Panc1 (cell line): ENCODE measurements at regions not wholly inside any gene's neighbourhood (a gene's known extent, or its start where the extent isn't known, plus 50 kb on each side); places are given as distances from the start of the nearest gene placed in this dataset.
"Not testable (repeated sequence)": the region's sequence is repeated elsewhere in the genome, so short reads cannot be mapped to it uniquely, and the experiment has no call there.

Experiments used
- ATAC-seq: fragments of 200-7000 bp; cut with Tn5 transposase; 2 replicates; pipeline ENCODE4 v1.9.1; 2020; ENCODE audit warnings: mild to moderate bottlenecking, moderate library complexity
- BruUV-seq: library from RNA; stranded (reverse); fragments of 400-500 nt; replicated peaks from 2 replicates; lab custom pipeline; 2021; lab: Mats Ljungman, UMichigan
- CTCF ChIA-PET: fragments of 300-600 bp; sonication (Branson Sonifier 250); formaldehyde crosslinking; loops from one replicate; lab custom pipeline; 2022; ENCODE audit warnings: antibody characterized with exemption; lab: Charles Lee
- POLR2A ChIA-PET: fragments of 300-600 bp; sonication (Branson Sonifier 250); formaldehyde crosslinking; loops from one replicate; lab custom pipeline; 2022; ENCODE audit warnings: antibody characterized with exemption; lab: Charles Lee
- DNase-seq: peaks from one replicate; pipeline ENCODE4 v3.0.0-alpha.2; 2010; ENCODE audit warnings: low read depth, low spot score
- H3K27ac ChIP-seq: 2 replicates; pipeline ENCODE4 v1.5.1; 2011; ENCODE audit warnings: mild to moderate bottlenecking, low read length, inconsistent platforms
- H3K27me3 ChIP-seq: fragments of 200-500 bp; sonication (Bioruptor generic); 2 replicates; pipeline ENCODE4 v1.6.0; 2014; ENCODE audit warnings: low read length, inconsistent platforms; ENCODE audit not compliant: control insufficient read depth, insufficient read depth
- H3K36me3 ChIP-seq: fragments of 200-500 bp; sonication (Bioruptor generic); 2 replicates; pipeline ENCODE4 v1.5.1; 2014; ENCODE audit warnings: inconsistent platforms, mild to moderate bottlenecking, low read length, moderate library complexity; ENCODE audit not compliant: control insufficient read depth, insufficient read depth
- H3K4me1 ChIP-seq: 2 replicates; pipeline ENCODE4 v1.5.1; 2011; ENCODE audit warnings: inconsistent platforms, mild to moderate bottlenecking, low read length, moderate library complexity; ENCODE audit not compliant: control insufficient read depth, insufficient read depth
- H3K4me3 ChIP-seq, 2 experiments: 2 replicates each; pipeline ENCODE4 v1.5.1; 2011 to 2012; ENCODE audit warnings: low read depth in 2 of 2, low read length in 2 of 2, mild to moderate bottlenecking in 2 of 2, inconsistent platforms in 1 of 2, moderate library complexity in 1 of 2
- H3K9me3 ChIP-seq: fragments of 200-500 bp; sonication (Bioruptor generic); 2 replicates; pipeline ENCODE4 v1.5.1; 2014; ENCODE audit warnings: low read depth, mild to moderate bottlenecking, inconsistent platforms, low read length, moderate library complexity; ENCODE audit not compliant: control insufficient read depth, insufficient read depth
- in situ Hi-C: cut with HindIII; loops from 2 replicates; pipeline ENCODE4 v1.10.0; 2016; ENCODE audit warnings: low sequenced_read_pairs, low pct_unique_long_range_greater_than_20kb
- intact Hi-C: fragments of 100-400 bp; cut with micrococcal nuclease; formaldehyde crosslinking; loops from one replicate; pipeline ENCODE4 v1.10.0; 2022; ENCODE audit not compliant: unreplicated experiment

DNA sequence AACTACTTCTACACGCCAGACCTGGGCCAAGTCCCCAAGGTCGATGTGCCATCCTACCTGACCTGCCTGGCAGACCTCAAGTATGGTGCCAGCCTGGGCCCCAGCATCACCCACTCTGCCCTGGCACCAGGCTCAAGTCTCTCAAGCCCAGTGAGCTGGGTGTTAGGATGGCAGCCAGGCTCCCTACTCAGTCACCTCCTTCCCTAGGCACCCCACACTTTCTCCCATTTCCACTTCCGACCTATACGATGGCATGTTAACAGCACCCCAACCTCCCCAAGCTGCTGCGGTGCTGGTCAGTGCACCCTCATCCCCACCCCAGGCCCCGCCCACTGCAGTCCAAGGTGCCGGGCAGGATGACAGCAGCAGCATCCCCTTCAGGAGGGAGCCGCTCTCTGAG is 191.4 kb downstream of the KLRB1 start:
- intact Hi-C loops, H3K4me1 ChIP-seq, CTCF ChIA-PET, in situ Hi-C loops, H3K9me3 ChIP-seq, DNase-seq, H3K27me3 ChIP-seq, H3K4me3 ChIP-seq, ATAC-seq, BruUV-seq, H3K27ac ChIP-seq, H3K36me3 ChIP-seq, POLR2A ChIA-PET: not testable (repeated sequence)

DNA sequence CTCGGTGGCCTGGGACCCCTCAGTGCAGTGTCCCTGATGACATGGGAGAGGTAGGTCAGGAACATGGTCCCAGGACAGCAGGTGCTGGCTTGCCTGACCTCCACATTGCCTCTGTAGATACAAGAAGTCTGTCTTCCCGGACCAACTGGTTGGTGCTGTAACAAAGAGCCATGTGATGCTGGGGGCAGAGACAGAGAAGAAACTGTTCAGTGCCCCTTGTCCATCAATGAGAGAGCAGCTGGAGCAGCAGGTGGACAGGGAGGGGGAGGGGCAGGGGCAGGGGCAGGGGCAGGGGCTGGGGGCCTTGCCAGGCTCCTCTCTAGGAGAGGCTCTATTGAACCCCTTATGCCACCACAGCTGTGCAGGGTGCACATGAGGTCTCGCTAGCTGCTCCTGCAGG is 191.8 kb downstream of the KLRB1 start:
- intact Hi-C loops, H3K4me1 ChIP-seq, H3K4me3 ChIP-seq, H3K36me3 ChIP-seq, H3K27me3 ChIP-seq, ATAC-seq, POLR2A ChIA-PET, H3K27ac ChIP-seq, CTCF ChIA-PET, in situ Hi-C loops, H3K9me3 ChIP-seq, DNase-seq, BruUV-seq: not testable (repeated sequence)

DNA sequence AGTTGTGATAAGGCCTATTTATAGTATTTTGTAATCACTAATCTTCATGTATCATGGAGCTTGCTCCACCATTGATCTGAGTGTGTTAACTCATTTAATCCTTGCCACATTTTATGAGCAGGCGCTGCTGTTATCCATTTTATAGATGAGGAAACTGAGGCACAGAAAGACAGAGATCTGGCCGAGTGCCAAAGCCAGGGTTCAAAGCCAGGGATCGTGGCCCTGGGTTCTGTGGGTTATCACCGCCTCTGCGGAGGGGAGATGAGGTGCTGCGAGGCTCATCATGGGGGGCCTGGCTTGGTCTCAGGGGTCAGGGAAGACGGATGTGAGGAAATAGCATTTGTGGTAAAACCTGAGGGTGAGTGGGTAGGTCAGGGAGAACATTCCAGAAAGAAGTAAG is 193.9 kb downstream of the KLRB1 start:
- intact Hi-C loops, H3K9me3 ChIP-seq, POLR2A ChIA-PET, H3K27ac ChIP-seq, DNase-seq, CTCF ChIA-PET, H3K27me3 ChIP-seq, H3K36me3 ChIP-seq, in situ Hi-C loops, H3K4me1 ChIP-seq, BruUV-seq, ATAC-seq, H3K4me3 ChIP-seq: not testable (repeated sequence)

DNA sequence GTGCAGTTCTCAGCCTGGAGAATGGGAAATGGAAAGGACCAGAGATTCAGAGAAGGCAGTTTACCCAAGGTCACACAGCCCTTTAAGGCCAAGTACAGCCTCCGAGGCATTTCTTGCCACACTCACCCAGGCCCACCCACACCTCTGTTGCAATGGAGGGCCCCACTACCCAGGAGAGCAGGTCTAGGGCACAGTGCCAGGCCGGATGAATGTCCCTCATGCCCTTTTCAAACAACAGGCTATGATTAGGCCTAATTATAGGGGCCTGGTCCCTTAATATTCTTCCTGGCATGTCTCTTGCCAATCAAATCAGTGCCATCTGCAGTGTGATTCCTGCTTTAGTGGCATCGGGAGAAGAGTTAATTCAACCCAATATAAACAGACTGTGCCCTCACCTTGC is 195.3 kb downstream of the KLRB1 start:
- in situ Hi-C loops, DNase-seq, H3K27me3 ChIP-seq, intact Hi-C loops, H3K4me1 ChIP-seq, H3K36me3 ChIP-seq, POLR2A ChIA-PET, CTCF ChIA-PET, BruUV-seq, ATAC-seq, H3K4me3 ChIP-seq, H3K27ac ChIP-seq, H3K9me3 ChIP-seq: not testable (repeated sequence)

DNA sequence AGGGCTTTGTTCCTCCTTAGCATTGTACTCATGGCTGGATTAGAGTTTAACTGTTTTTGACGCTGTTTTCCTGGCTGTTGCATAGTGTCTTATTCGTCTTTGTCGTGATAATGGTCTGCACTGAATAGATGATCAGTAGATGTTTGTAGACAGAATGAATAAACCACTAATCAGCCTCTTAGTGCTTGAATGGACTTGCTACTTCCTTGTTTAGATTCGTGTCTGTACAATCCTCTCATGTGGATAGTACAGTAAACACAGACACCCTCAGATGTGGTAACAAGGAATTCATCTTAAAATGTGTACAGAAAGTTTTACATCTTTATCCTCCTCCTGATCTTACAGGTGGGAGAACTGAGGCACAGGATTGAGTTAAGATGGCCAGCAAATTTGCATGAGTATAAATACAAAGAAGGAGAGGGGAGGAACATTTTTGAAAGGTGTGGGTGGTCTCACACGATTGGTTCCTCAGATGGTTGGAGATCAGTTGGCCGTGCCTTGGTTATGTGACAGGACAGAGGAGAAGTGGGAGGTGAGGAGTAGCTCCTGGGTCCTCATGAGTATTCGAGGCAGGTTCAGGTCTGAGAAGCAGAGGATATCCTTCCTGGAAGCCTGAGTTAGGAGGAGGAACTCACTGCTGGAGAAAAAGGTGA is 196.0 kb downstream of the KLRB1 start:
- ATAC-seq, H3K27me3 ChIP-seq, DNase-seq, CTCF ChIA-PET, H3K4me1 ChIP-seq, POLR2A ChIA-PET, H3K36me3 ChIP-seq, H3K27ac ChIP-seq, intact Hi-C loops, H3K9me3 ChIP-seq, BruUV-seq, H3K4me3 ChIP-seq, in situ Hi-C loops: not testable (repeated sequence)

DNA sequence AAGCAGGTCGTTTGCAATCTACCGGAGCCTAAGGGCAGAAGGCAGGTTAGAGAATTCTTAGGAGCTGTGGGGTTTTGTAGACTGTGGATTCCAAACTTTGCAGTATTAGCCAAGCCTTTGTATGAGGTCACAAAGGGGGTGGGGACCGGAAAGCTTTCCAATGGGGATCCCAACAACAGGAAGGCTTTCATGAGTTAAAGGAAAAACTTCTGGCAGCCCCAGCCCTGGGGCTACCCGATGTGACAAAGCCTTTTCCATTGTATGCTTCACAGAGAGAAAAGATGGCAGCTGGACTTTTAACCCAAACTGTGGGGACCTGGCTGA is 199.2 kb upstream of the PZP start:
- BruUV-seq, H3K27ac ChIP-seq, in situ Hi-C loops, DNase-seq, H3K27me3 ChIP-seq, H3K36me3 ChIP-seq, intact Hi-C loops, CTCF ChIA-PET, ATAC-seq, H3K4me1 ChIP-seq, H3K9me3 ChIP-seq, POLR2A ChIA-PET, H3K4me3 ChIP-seq: not testable (repeated sequence)
